HepG2 (cell line): ENCODE measurements at regions not wholly inside any gene's neighbourhood (a gene's known extent, or its start where the extent isn't known, plus 50 kb on each side); places are given as distances from the start of the nearest gene placed in this dataset.

Experiments
- ATF2 ChIP-seq: sonication (generic); formaldehyde crosslinking; IDR thresholded peaks from 2 replicates; pipeline ENCODE4 v1.4.0; 2020; ENCODE audit warnings: missing genetic modification reagents
- PAX8 ChIP-seq: sonication (generic); formaldehyde crosslinking; IDR thresholded peaks from 2 replicates; pipeline ENCODE4 v1.8.0; 2022; ENCODE audit warnings: mild to moderate bottlenecking, missing genetic modification reagents, borderline replicate concordance
- PRDM10 ChIP-seq: sonication (generic); formaldehyde crosslinking; IDR thresholded peaks from 2 replicates; pipeline ENCODE4 v1.4.0; 2020; ENCODE audit warnings: low read depth, missing genetic modification reagents
- SMC3 ChIP-seq: IDR thresholded peaks from 2 replicates; pipeline ENCODE4 v1.6.1; 2011; ENCODE audit warnings: low read length, improper control_type of control experiment

GRCh38 chr4:104901961-104902605 lies 244.6 kb upstream of the TET2 start:
- TF ChIP-seq PRDM10 (CRISPR knock-in tag) = no peak
- TF ChIP-seq PAX8 = no peak
- TF ChIP-seq SMC3 = no peak
- no peak for TF ChIP-seq ATF2 (CRISPR knock-in tag)
